Body of pancreas (tissue), 4 donors: ENCODE measurements at regions not wholly inside any gene's neighbourhood (a gene's known extent, or its start where the extent isn't known, plus 50 kb on each side); places are given as distances from the start of the nearest gene placed in this dataset.

Experiments
- CTCF ChIP-seq, 7 experiments: fragments of 450-650 bp in 4 of 7; fragments of 200-600 bp in 3 of 7; sonication (generic) in 3 of 7; IDR thresholded peaks; one replicate each; pipeline ENCODE4 v1.5.1; 2016 to 2019; ENCODE audit warnings: antibody characterized with exemption in 7 of 7
- POLR2A ChIP-seq, 3 donors: fragments of 450-650 bp; IDR thresholded peaks; one replicate each; pipeline ENCODE4 v1.6.1; 2016; ENCODE audit warnings: antibody characterized with exemption in 3 of 3, mild to moderate bottlenecking in 2 of 3

- no peak for TF ChIP-seq POLR2A (IDR thresholded peaks at IDR 0.05)
- no peak for TF ChIP-seq CTCF (IDR thresholded peaks at IDR 0.05)
Observed at GRCh38 chr3:14283092-14283812, 104.6 kb downstream of the LSM3 start.
